ENCODE measurements at regions not wholly inside any gene's neighbourhood (a gene's known extent, or its start where the extent isn't known, plus 50 kb on each side); places are given as distances from the start of the nearest gene placed in this dataset.
"Not testable (repeated sequence)": the region's sequence is repeated elsewhere in the genome, so short reads cannot be mapped to it uniquely, and the experiment has no call there.

DNA sequence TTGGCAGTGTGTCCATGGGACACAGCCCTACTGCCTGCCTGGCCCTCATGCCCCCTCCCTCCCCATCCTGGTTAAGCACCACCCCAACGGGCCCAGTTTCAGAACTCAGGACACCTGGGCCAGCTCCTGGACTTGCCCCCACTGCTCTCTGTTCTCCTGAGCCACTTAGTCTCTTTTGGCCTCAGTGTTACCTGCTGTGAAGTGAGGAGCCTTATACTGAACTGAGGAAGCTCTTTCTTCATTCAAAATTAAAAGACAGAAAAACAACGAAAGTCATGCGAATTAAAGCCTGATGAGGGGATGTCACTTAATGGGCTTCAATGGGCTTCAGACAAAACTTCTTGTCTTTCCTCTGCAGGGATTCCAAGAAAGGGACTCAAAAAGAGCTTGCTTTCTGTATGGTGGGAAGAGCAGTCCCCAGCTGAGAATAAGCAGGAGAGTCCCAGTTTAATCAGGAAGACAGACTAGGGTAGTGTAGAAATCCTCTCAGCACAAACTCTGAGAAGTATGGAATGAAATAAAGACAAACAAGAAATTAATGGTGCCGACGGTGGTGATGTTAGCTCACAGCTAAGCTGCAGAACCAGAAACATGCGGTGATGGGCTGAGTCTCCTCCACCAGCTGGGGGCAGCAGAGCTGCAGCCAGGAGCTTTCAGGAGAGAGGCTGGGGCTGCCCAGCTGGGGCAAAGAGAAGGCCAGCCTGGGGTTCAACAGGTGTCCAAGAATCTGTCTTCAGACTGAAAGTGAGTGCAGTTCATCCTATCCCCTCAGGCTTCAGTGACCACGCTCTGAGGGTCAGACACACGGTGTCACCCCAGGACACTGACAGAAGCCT, 101.0 kb downstream of the GGTLC2 start:
- DNase-seq = no peak

- no peak for DNase-seq
These were observed 101.9 kb downstream of the GGTLC2 start for GRCh38 chr22:22746061-22746962.

DNA sequence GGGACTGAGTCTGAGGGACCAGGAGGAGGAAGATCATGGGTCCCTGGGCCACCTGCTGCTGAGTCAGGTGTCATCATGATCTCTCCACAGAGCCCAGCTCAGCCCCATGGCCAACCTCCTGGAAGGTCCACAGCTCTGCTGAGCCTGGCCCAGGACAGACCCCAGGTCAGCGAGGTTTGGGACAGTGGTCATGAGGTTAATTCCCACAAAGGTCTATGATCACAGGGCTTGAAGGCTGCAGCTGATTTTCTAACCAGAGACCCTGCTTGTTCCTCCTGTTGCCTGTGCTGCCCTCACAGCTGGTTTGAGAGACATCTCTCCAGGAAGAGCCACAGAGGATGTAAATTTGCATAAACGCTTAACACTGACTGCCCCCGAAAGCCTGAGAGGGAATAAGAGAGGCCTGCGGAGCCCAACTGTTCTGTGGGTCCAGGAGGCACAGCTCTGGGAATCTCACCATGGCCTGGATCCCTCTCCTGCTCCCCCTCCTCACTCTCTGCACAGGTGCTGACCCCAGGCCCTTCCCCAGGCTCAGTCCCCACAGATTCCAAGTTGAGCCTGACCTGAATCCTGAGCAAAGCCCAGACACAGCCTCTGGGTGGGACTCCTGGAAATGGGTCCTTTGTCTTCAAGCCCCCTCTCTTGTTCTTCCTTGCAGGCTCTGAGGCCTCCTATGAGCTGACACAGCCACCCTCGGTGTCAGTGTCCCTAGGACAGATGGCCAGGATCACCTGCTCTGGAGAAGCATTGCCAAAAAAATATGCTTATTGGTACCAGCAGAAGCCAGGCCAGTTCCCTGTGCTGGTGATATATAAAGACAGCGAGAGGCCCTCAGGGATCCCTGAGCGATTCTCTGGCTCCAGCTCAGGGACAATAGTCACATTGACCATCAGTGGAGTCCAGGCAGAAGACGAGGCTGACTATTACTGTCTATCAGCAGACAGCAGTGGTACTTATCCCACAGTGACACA, 102.8 kb downstream of the GGTLC2 start:
- DNase-seq = no peak

GRCh38 chr22:22748297-22748743, 103.9 kb downstream of the GGTLC2 start:
- DNase-seq = no peak

DNA sequence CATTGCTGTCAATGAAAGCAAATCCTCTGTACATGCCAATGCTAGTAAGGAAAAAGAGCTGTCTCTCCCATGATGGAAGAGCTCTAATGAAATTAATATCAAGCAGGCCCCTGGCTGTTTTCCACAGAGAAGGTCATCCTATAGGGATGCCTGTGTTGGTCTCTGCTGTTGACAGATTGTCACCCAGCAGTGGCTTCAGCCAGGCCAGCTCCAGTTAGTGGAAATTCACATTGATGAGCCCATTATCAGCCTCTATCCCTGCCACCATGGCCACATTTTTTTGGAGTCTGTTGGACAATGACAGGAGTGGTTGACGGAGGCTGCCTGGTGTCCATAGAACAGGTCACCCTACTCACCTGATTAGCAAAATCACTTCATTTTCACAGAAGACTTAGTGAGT, 104.3 kb downstream of the GGTLC2 start:
- no peak for DNase-seq

DNA sequence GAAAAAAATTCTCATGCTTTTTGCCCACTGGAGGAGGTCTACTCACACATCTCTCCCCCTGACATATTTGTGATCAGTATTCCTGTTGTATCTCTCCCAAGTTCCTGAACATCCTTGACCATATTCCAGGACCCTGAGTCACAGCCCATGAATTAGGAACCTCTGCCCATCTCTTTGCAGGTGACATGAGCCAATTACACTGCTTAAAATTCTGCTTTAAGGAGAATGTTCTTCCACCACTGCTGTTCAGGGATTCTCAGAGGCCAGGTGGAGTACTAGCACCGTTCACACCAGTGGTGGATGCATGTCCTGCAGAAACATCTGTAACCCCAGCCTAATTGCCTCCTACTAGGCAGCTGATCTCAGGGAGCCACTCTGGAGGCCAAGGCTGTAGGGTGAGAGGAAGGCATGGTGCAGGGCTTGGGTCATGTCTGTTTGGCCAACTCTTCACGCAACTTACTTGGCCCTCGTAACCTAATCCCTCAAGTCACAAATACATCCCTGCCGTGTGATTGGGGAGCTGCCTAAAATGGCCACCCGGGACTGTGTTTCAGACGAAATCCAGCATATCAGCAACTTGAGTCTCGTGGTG, 104.8 kb downstream of the GGTLC2 start:
- no peak for DNase-seq

DNA sequence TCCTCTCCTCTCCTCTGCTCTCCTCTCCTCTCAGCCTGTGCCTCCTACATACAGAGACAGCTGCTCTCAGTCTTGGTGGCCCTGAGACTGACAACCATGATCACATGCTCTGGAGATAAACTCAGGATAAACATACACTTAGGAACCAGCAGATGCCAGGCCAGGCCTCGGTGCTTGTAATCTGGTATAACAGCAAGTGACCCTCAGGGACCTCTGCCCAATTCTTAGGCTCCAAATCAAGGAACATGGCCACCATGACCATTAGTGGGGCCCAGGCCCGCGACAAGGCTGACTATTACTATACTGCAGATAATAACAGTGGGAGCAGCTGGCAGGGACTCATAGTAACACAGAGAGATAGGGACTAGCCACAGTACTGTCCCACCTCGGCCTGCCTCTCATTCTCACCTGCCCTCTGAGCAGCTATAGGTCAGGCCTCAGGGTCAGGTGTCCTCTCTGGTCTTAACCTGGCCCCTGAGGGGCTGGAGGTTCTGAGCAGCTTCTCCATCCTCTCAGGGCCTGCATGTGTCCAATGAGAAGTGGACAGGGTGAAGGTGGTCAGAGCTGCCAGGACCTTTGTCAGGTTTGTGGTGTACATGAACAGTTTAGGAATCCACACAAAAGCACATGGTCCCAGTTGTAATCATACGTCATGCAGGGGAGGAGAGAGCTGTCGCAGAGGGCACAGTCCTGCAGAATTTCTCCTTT, 106.1 kb downstream of the GGTLC2 start:
- no peak for DNase-seq

DNA sequence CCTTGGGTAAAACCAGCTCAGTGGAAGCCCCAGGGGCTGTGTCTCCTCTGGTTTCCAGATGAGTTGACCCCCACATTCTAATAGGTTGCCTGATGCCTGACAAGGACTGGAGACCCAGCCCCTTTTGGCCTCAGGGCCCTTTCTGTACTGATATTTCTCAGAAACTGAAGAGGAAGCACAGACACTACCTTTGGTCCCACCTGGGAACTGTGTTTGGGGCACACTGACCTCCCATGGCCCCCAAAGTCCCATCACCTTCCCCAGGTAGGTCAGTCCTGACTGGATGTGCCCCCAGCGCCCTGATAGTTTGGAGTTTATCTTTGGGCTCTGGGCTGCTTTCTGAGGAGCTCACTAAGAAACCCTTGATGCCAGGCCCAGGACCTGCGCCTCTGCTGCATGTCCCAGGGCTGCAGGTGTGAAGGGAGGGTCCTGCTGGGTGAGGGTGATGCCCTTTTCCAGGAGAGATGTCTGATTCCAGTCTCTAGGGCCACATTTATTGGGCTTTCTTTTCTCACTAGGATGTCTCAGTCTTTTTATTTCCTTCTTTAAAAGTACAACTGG, 106.7 kb downstream of the GGTLC2 start:
- DNase-seq = no peak

- no peak for DNase-seq
These were observed 107.8 kb downstream of the GGTLC2 start for GRCh38 chr22:22752199-22752555.

DNA sequence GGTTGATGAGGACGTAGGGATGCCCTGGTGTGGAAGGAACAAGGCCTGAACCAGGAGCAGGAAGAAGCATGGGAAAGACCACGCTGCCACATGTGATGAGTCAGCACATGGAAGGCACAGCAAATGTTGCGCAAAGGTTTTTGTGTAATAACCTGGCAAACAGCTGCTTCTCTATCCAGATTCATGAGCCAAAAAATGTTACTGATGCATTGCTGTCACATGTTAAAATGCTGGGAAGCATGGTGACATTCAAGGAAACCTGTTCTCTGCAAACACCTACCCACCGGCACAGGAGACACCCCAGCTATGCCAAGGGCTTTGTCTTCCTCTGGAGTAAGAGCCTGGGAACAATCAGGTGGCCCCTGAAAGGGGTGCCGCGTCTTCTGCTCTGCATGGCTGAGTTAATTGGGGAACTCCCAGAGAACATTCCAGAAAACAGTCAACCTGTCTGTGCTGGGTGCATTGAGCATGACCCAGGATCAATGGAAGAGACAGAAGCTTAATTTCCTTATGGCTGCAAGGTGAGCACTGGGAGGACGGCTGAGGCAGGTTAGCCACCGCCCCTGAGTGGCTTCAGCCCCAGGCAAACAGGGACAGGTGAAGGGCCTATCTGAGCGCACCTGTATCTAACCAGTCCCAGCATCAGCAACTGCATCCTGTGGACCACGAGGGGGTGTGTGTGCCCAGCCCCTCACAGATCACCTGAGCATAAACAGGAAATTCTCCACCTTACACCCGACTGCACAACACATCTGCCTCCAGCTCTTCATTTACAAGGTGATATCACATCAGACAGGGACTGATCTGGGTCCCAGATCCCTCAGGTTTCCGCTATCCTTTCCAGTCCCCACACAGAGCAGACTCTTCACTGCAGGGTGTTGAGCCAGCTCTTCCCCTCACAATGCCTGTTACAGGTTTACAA, 108.4 kb downstream of the GGTLC2 start:
- DNase-seq = no peak

DNA sequence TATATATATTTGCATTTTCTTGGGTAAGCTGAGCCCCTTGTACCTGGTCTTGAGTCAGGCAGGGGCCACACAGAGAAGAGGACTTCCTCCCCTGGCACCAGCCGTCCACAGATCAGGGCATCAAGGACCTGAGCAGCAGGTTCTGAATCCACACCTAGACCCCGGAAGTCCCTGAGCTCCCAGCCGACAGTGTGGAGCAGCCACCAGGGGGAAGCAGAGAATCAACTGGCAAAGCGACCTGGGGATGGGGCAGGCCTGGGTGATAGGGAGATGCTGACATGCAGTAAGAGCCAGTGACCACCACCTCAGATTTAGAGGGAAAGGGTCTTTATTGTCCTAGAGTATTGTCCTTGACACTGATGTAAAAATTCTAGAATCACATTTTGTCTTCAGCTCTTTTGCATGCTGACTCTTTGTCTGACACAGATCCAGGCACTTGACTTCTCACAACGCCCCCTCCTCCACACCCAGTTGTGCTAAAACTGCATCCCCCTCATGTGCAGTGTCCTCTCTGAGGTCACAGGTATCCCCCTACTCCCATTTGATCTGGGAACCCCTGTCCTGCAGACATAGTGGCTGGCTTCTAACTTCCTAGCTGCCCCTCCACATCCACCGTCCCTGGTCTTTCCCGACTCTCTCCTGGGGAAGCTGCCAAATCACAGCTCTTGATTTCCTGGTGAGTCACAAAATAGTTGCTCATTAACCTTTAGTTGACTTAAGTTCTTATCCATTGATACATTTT, 109.3 kb downstream of the GGTLC2 start:
- no peak for DNase-seq

DNA sequence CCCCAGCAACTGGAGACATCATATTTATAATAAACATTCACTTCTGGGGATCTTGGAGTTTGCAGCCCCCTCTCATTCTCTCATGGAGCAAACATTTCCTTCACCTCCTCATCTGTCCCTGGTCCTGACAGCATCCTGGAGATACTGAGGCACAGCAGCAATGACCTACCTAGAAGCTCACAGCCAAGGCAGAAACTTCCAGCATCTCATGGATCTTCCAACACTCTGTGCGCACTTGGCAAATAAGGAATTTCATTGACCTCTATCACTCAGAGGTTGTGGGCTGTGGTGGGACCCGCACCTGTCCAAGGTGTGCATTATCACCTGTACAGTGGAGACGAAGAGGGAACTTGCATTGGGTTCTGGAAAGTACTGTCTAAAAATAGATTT, 109.8 kb downstream of the GGTLC2 start:
- no peak for DNase-seq

DNA sequence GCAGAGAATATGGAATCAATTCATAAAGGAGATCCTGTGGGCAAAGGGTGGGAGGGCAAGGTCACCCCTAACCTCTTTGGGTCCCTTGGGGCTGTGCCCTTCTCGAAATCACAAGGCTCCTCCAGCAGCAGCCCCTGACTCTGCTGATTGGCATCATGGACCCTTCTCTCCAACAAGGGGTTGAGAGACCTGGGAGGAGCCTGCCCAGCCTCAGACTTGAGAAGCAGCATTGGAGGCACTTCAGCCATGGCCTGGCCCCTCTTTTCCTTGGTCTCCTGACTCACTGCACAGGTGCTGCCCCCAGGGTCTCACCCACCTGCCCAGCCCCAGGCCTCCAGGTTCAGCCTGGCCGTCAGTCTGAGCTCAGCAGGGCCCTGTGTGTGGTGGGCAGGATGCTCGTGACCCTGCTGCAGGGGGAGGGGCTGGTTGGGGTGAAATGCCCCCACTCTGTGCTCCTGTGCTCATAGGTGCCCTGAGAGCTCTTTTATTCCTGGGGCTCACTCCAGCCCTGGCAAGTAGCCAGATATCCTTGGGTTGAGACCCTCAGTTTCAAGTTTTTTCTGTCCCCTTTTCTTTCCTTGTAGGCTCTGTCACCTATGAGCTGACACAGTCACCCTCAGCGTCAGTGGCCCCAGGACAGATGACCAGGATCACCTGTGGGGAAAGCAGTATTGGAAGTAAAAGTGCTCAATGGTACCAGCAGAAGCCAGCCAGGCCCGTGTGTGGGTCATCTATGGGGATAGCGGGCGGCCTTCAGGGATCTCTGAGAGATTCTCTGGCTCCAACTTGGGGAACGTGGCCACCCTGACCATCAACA, 110.8 kb downstream of the GGTLC2 start:
- no peak for DNase-seq

GRCh38 chr22:22755778-22756100, 111.3 kb downstream of the GGTLC2 start:
- no peak for DNase-seq

DNA sequence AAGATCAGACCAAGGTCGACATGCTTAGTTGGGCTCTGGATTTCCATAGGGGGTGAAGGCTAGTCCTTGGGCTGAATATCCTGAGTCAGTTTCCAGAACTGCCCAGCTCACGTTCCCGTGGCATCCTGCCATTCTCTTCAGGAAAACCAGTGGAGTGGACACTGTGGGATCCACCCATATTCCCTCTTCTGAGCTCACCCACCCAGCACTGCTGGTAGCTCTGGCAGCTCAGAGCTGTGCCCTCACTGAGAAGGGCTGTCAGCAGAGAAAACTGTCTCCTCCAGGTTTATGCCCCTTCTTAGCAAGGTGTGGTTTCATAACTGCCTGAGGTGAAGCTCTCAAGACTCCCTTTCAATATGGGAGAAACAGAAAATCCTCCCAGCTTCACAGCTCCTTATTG, 111.7 kb downstream of the GGTLC2 start:
- DNase-seq = no peak

DNA sequence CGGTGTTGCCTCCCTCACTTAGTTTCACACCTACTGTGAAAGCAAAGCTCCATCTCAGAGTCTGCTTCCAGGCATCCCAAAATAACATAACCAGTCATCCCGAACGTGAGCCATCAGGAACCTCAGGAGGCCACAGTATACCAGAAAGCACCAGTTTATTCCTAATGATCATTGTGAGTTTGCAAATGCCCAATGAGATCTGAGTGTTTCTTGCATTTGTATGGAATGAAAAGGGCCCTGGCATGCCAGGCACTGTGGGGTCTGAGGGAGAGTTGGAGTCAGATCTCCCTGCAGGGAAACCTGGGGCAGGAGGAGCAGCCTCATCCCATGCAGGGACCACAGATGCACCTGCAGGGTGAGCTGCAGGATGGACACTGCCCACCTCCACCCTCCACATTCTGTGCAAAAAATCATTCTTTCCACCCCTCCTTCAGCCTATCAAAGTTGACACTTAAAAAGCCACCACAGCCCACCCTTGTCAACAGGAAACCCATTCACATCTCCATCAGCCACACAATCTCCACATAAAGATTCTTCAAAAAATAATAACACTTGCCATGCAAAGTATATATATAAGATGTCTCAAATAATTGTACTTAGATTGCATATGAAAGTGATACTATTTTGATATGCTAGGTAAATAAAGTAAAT, 112.3 kb downstream of the GGTLC2 start:
- DNase-seq = not testable (repeated sequence)

GRCh38 chr22:22758101-22758807, 113.8 kb downstream of the GGTLC2 start:
- DNase-seq = not testable (repeated sequence)

GRCh38 chr22:22759371-22759770, 115.0 kb downstream of the GGTLC2 start:
- DNase-seq = no peak
